Endodermal cell (in vitro differentiated cells): ENCODE measurements at regions not wholly inside any gene's neighbourhood (a gene's known extent, or its start where the extent isn't known, plus 50 kb on each side); places are given as distances from the start of the nearest gene placed in this dataset.

ENCODE experiments used
- DNase-seq: peaks from one replicate; pipeline ENCODE4 v3.0.0-alpha.2; 2017
- H3K27ac ChIP-seq: 2 replicates; pipeline ENCODE4 v1.5.1; 2013; ENCODE audit warnings: mild to moderate bottlenecking, low read depth, low read length, moderate library complexity
- H3K27me3 ChIP-seq: 2 replicates; pipeline ENCODE4 v1.6.1; 2013; ENCODE audit warnings: mild to moderate bottlenecking, low read length, moderate library complexity; ENCODE audit not compliant: insufficient read depth, control insufficient read depth, poor library complexity, severe bottlenecking
- H3K36me3 ChIP-seq: 2 replicates; pipeline ENCODE4 v1.7.0; 2013; ENCODE audit warnings: mild to moderate bottlenecking, low read length, moderate library complexity; ENCODE audit not compliant: control insufficient read depth, insufficient read depth
- H3K4me1 ChIP-seq: one replicate; pipeline ENCODE4 v1.7.0; 2013; ENCODE audit warnings: low read length; ENCODE audit not compliant: control insufficient read depth, insufficient read depth
- H3K4me3 ChIP-seq: 2 replicates; pipeline ENCODE4 v1.5.1; 2013; ENCODE audit warnings: mild to moderate bottlenecking, low read length, moderate library complexity
- H3K9ac ChIP-seq: 2 replicates; pipeline ENCODE4 v1.6.1; 2013; ENCODE audit warnings: mild to moderate bottlenecking, low read length, moderate library complexity; ENCODE audit not compliant: poor library complexity, severe bottlenecking; ENCODE audit errors: extremely low read depth
- H3K9me3 ChIP-seq: 2 replicates; pipeline ENCODE4 v1.6.1; 2013; ENCODE audit warnings: mild to moderate bottlenecking, low read length, moderate library complexity; ENCODE audit not compliant: control insufficient read depth
- H3K27ac Mint-ChIP-seq: 2 replicates; pipeline ENCODE4 v1.8.0; 2020; ENCODE audit warnings: mixed read lengths
- H3K27me3 Mint-ChIP-seq: 2 replicates; pipeline ENCODE4 v1.8.0; 2021; ENCODE audit warnings: mild to moderate bottlenecking, mixed read lengths; ENCODE audit not compliant: insufficient read depth
- H3K36me3 Mint-ChIP-seq: 2 replicates; pipeline ENCODE4 v1.8.0; 2020; ENCODE audit warnings: low read depth, mixed read lengths
- H3K4me1 Mint-ChIP-seq: 2 replicates; pipeline ENCODE4 v1.8.0; 2020; ENCODE audit warnings: mixed read lengths
- H3K4me3 Mint-ChIP-seq: 2 replicates; pipeline ENCODE4 v1.8.0; 2020; ENCODE audit warnings: mild to moderate bottlenecking, moderate library complexity, mixed read lengths
- H3K9me3 Mint-ChIP-seq: 2 replicates; pipeline ENCODE4 v1.8.0; 2020; ENCODE audit warnings: mild to moderate bottlenecking, mixed read lengths
- WGBS, 2 experiments: methylation state at CpG; one replicate each; pipeline versions ENCODE4 v1.1.5 to v1.1.7; 2013; ENCODE audit warnings: missing lambda C conversion rate in 2 of 2, mixed read lengths in 1 of 2; ENCODE audit not compliant: insufficient coverage in 1 of 2, insufficient read length in 1 of 2; 5-methylcytosine and 5-hydroxymethylcytosine counted together
- TF ChIP-seq, protein P1 (sequence below): fragments of 200-600 bp; sonication (generic); conservative IDR thresholded peaks from 2 replicates; pipeline ENCODE4 v1.5.0; 2021; ENCODE audit warnings: antibody characterized with exemption, mild to moderate bottlenecking

DNA sequence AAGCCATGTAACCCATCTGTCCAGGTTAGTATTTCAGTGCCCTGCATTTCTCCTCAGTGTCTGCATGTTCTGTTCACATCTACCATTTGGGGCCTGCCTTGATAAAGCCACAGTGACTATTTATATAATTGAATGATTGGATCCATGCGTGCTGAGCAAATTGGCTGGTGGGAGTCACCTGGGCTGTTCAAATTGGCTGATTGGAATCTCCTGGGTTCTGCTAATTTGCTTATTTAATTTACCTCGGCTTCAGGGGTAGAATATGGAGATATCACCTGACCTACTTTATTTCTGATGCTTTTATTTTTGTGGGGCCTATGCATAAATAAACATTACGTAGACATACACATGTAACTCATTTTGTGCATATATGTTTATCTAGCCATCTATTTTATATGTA is 167.7 kb downstream of the ZNF486 start:
- no peak for DNase-seq
- Mint-ChIP-seq H3K9me3 (peaks cover 18% of the 10 kb centered on the region), H3K27ac (no peak overlapping the region), H3K4me1 (peaks cover 6% of the 10 kb centered on the region), H3K27me3 (no peaks in the 10 kb centered on the region), H3K4me3 (no peak overlapping the region), H3K36me3 (peaks cover 2% of the 10 kb centered on the region)
- Histone ChIP-seq H3K27ac (no peak overlapping the region), H3K9ac (no peak overlapping the region), H3K36me3 (no peaks in the 10 kb centered on the region), H3K4me3 (no peak overlapping the region), H3K4me1 (peaks cover 5% of the 10 kb centered on the region), H3K27me3 (no peaks in the 10 kb centered on the region), H3K9me3 (peaks cover 15% of the 10 kb centered on the region)
- TF ChIP-seq, protein P1, sequence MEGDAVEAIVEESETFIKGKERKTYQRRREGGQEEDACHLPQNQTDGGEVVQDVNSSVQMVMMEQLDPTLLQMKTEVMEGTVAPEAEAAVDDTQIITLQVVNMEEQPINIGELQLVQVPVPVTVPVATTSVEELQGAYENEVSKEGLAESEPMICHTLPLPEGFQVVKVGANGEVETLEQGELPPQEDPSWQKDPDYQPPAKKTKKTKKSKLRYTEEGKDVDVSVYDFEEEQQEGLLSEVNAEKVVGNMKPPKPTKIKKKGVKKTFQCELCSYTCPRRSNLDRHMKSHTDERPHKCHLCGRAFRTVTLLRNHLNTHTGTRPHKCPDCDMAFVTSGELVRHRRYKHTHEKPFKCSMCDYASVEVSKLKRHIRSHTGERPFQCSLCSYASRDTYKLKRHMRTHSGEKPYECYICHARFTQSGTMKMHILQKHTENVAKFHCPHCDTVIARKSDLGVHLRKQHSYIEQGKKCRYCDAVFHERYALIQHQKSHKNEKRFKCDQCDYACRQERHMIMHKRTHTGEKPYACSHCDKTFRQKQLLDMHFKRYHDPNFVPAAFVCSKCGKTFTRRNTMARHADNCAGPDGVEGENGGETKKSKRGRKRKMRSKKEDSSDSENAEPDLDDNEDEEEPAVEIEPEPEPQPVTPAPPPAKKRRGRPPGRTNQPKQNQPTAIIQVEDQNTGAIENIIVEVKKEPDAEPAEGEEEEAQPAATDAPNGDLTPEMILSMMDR = no peak
- WGBS, 2 experiments = 96% methylated on average over 2 of the region's 3 CpGs; no CpG with 5 or more reads in 1 of the 2 experiments

DNA sequence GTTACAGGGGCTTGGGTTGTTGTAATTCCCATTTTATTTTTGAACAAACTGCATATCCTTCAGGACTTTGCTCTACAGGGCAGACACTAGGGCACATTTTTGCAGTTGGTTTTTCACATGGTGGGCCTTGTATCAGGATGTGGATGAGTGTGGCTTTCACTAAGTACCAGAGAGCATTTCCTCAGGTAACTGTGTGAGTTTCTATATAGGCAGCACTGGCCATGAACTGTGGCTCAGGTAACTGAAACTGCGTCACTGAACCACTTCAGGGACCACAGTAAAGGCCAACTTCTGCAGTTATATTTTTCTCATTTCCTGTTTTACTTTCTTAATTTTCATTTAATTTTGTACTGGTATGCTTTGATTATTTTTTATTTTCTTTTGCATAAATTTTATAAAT is 166.5 kb downstream of the ZNF486 start:
- H3K9me3 ChIP-seq = peaks cover 15% of the 10 kb centered on the region
- peaks cover 18% of the 10 kb centered on the region for H3K9me3 Mint-ChIP-seq
- H3K27ac ChIP-seq = no peak overlapping the region
- no peaks in the 10 kb centered on the region for H3K27me3 ChIP-seq
- H3K27ac Mint-ChIP-seq = no peak overlapping the region
- H3K36me3 ChIP-seq = no peaks in the 10 kb centered on the region
- H3K36me3 Mint-ChIP-seq = peaks cover 2% of the 10 kb centered on the region
- H3K27me3 Mint-ChIP-seq = no peaks in the 10 kb centered on the region
- H3K4me3 ChIP-seq = no peak overlapping the region
- 80 to 100% methylated on average over 1 of the region's 1 CpG for WGBS, 2 experiments
- peaks cover 5% of the 10 kb centered on the region for H3K4me1 ChIP-seq
- TF ChIP-seq, protein P1 = no peak
- peaks cover 6% of the 10 kb centered on the region for H3K4me1 Mint-ChIP-seq
- no peak overlapping the region for H3K9ac ChIP-seq
- no peak for DNase-seq
- no peak overlapping the region for H3K4me3 Mint-ChIP-seq

GRCh38 chr19:20325151-20325550 is 158.1 kb downstream of the ZNF486 start:
- Mint-ChIP-seq H3K4me1 (peaks cover 21% of the 10 kb centered on the region), H3K36me3 (peaks cover 9% of the 10 kb centered on the region), H3K27ac (no peak overlapping the region), H3K27me3 (peaks cover 5% of the 10 kb centered on the region), H3K4me3 (no peak overlapping the region), H3K9me3 (peaks cover 20% of the 10 kb centered on the region)
- TF ChIP-seq, protein P1 = no peak
- Histone ChIP-seq H3K36me3 (no peaks in the 10 kb centered on the region), H3K4me1 (no peaks in the 10 kb centered on the region), H3K4me3 (no peak overlapping the region), H3K9me3 (peaks cover 27% of the 10 kb centered on the region), H3K27ac (no peak overlapping the region), H3K27me3 (no peaks in the 10 kb centered on the region), H3K9ac (no peak overlapping the region)
- DNase-seq = no peak
